A673 (cell line): ENCODE measurements at regions not wholly inside any gene's neighbourhood (a gene's known extent, or its start where the extent isn't known, plus 50 kb on each side); places are given as distances from the start of the nearest gene placed in this dataset.
A peak's percentile ranks its signal among the peaks of the same experiment; 100 is the strongest.

Experiments
- BruUV-seq: library from RNA; stranded (reverse); fragments of 400-500 nt; replicated peaks from 2 replicates; lab custom pipeline; 2021; lab: Mats Ljungman, UMichigan
- CTCF ChIA-PET: fragments of 300-600 bp; sonication (Branson Sonifier 250); formaldehyde crosslinking; loops from one replicate; lab custom pipeline; 2022; ENCODE audit warnings: antibody characterized with exemption; lab: Charles Lee
- POLR2A ChIA-PET: fragments of 300-600 bp; sonication (Branson Sonifier 250); formaldehyde crosslinking; loops from one replicate; lab custom pipeline; 2022; ENCODE audit warnings: antibody characterized with exemption; ENCODE audit not compliant: low non-redundant PET; lab: Charles Lee
- DNase-seq: peaks from one replicate; pipeline ENCODE4 v3.0.0-alpha.2; 2015; ENCODE audit warnings: low spot score
- H3K27ac ChIP-seq: fragments of 200-600 bp; sonication (generic); 2 replicates; pipeline ENCODE4 v1.5.1; 2016; ENCODE audit warnings: mixed run types, low read depth, mild to moderate bottlenecking, mixed read lengths, antibody characterized with exemption, low read length; ENCODE audit not compliant: poor library complexity, severe bottlenecking
- H3K27me3 ChIP-seq: fragments of 200-600 bp; sonication (generic); replicated peaks from 2 replicates; pipeline ENCODE4 v1.6.1; 2017; ENCODE audit warnings: mixed run types, low read depth, mild to moderate bottlenecking, mixed read lengths, antibody characterized with exemption, low read length; ENCODE audit not compliant: insufficient read depth, poor library complexity
- H3K36me3 ChIP-seq: fragments of 200-600 bp; sonication (generic); 2 replicates; pipeline ENCODE4 v1.6.1; 2016; ENCODE audit warnings: mixed run types, mild to moderate bottlenecking, mixed read lengths, antibody characterized with exemption, low read length; ENCODE audit not compliant: insufficient read depth, poor library complexity, severe bottlenecking
- H3K4me1 ChIP-seq: fragments of 200-600 bp; sonication (generic); 2 replicates; pipeline ENCODE4 v1.6.1; 2017; ENCODE audit warnings: mixed run types, mild to moderate bottlenecking, mixed read lengths, antibody characterized with exemption, low read length; ENCODE audit not compliant: insufficient read depth, poor library complexity, severe bottlenecking
- H3K4me3 ChIP-seq: fragments of 200-600 bp; sonication (generic); 2 replicates; pipeline ENCODE4 v1.5.1; 2016; ENCODE audit warnings: low read depth, mixed run types, mild to moderate bottlenecking, mixed read lengths, low read length; ENCODE audit not compliant: poor library complexity, severe bottlenecking
- H3K9me3 ChIP-seq: fragments of 200-600 bp; sonication (generic); 2 replicates; pipeline ENCODE4 v1.6.1; 2016; ENCODE audit warnings: mixed run types, low read depth, mild to moderate bottlenecking, mixed read lengths, antibody characterized with exemption, low read length; ENCODE audit not compliant: poor library complexity, severe bottlenecking
- CTCF ChIP-seq: fragments of 300-800, 200-600 bp; sonication (generic); conservative IDR thresholded peaks from 2 replicates; pipeline ENCODE4 v1.5.1; 2017; ENCODE audit warnings: low read depth, mild to moderate bottlenecking, antibody characterized with exemption, low read length, moderate library complexity, mixed read lengths
- EZH2 ChIP-seq: fragments of 200-600 bp; sonication (generic); IDR thresholded peaks from 2 replicates; pipeline ENCODE4 v1.6.1; 2017; ENCODE audit warnings: borderline replicate concordance, low read depth, mild to moderate bottlenecking, mixed read lengths, antibody characterized with exemption, low read length; ENCODE audit not compliant: poor library complexity, severe bottlenecking
- intact Hi-C: fragments of 100-400 bp; cut with micrococcal nuclease; formaldehyde crosslinking; loops from one replicate; pipeline ENCODE4 v1.10.0; 2022; ENCODE audit not compliant: unreplicated experiment

- DNase-seq: peak; percentile 31
- TF ChIP-seq CTCF: peak; percentile 35; the same call in 1 of the 2 replicates
- TF ChIP-seq EZH2: no peak
- CTCF ChIA-PET: no interaction called here
- Histone ChIP-seq H3K4me1 (no peaks in the 10 kb centered on the region), H3K36me3 (no peaks in the 10 kb centered on the region), H3K27ac (no peak overlapping the region), H3K9me3 (no peaks in the 10 kb centered on the region), H3K4me3 (no peak overlapping the region), H3K27me3 (no peaks in the 10 kb centered on the region)
- POLR2A ChIA-PET: interaction anchor here (0.6 kb wide), 1 partner anchor 923 kb away, joined by 4 read pairs; no protein-coding TSS in a partner anchor
- BruUV-seq: no TSS peak
- intact Hi-C loops: no loop called here
Measured at GRCh38 chr11:122556605-122557004, 98.9 kb upstream of the UBASH3B start.

- TF ChIP-seq CTCF (no peak), EZH2 (no peak)
- Histone ChIP-seq H3K9me3 (peaks cover 26% of the 10 kb centered on the region), H3K36me3 (no peaks in the 10 kb centered on the region), H3K4me1 (no peaks in the 10 kb centered on the region), H3K27me3 (no peaks in the 10 kb centered on the region), H3K27ac (no peak overlapping the region), H3K4me3 (no peak overlapping the region)
- BruUV-seq: no TSS peak
- intact Hi-C loops: no loop called here
- POLR2A ChIA-PET: no interaction called here
- CTCF ChIA-PET: no interaction called here
- no peak for DNase-seq
Measured at GRCh38 chr11:122538060-122538459, 117.5 kb upstream of the UBASH3B start.

DNA sequence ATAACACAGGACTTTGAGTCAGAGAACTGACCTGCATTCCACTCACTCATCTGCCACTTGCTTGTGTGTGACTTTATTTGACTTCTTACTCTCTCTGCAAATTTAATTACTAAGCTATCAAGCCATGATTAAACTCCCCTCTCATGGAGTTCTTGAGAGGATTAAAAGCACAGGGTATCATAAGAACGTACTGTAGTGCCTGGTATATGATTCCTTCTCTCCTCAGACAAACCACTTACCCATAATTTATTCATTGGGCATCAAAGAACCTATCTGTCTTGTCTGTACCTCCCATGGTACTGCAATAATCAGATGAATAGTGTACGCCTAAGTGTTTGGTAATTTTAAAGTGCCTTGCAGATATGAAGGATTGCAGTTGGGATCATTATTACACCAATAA is 130.6 kb upstream of the UBASH3B start:
- ChIA-PET POLR2A (no interaction called here), CTCF (interaction anchor here (1.0 to 1.3 kb wide), 2 partner anchors 19 to 504 kb away, joined by 3 to 4 read pairs; no protein-coding TSS in a partner anchor)
- BruUV-seq: TSS peak; percentile 73
- Histone ChIP-seq H3K27ac (peak overlapping the region; percentile 77), H3K27me3 (no peaks in the 10 kb centered on the region), H3K9me3 (no peaks in the 10 kb centered on the region), H3K4me1 (peaks cover 43% of the 10 kb centered on the region), H3K36me3 (no peaks in the 10 kb centered on the region), H3K4me3 (peak overlapping the region; percentile 10)
- intact Hi-C loops: loop anchor here (2.0 kb wide), 1 partner anchor 56 kb away; no protein-coding TSS in a partner anchor
- TF ChIP-seq EZH2: no peak
- no peak for TF ChIP-seq CTCF
- DNase-seq: peak; percentile 57
